Activated CD8-positive, alpha-beta memory T cell treated with anti-CD3 and anti-CD28 coated beads for 1 hour (primary cell): ENCODE measurements at regions not wholly inside any gene's neighbourhood (a gene's known extent, or its start where the extent isn't known, plus 50 kb on each side); places are given as distances from the start of the nearest gene placed in this dataset.
"Not testable (repeated sequence)": the region's sequence is repeated elsewhere in the genome, so short reads cannot be mapped to it uniquely, and the experiment has no call there.

Experiments used
- DNase-seq, 2 donors: peaks; one replicate each; pipeline ENCODE4 v3.0.0-alpha.2; 2020; ENCODE audit warnings: low read depth in 1 of 2; ENCODE audit errors: extremely low read depth in 1 of 2

DNA sequence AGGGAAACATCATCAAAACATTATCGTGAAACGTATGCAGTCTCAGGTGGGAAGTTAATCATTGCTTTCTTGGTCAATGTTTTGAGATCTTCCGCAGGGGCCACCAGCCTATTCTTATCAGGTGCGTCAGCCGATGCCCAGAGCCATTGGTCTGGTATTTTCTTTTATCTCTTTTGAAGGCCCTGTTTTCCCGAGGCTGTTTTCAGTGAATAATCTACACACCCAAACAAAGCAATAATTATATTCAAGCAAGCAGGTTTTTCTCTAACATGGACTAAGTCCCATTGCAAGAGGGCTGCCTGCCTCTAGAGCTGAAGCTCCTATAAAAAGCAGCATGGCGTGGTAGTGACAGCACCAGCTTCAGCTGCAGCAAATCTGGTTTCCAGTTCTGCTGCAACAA lies 430.0 kb upstream of the ID2 start:
- DNase-seq: no peak

DNA sequence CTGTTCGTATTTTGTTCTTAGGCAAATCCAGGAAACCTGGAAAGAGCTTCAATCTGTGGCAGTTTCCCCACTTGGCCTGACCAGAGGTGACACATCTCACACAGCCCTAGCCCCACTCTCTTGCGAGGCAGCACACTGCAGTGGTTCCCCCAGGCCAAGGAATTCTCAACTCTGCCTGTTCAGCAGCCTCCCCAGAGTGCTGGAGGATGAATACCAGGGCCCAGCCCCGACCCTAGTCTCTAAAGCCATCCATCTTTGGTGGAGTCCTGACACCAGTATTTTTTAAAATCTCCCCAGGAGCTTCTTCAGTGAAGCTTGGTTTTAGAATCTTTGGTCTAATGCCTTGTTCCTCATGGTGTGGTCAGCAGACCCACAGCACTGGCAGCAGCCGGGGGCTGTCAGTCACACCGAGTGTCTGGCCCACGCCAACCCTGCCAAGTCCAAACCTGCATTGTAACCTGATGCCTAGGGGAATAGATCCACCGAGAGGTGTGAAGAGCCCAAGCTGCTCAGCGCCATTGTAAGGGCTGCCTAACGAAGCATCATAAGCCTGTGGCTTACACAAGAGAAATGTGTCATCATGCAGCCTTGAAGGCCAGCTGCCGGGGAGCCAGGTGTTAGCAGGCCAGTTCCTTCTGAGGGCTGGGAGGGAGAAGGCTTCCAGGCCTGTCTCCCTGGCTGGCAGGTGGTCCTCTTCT lies 428.7 kb upstream of the ID2 start:
- no peak for DNase-seq

DNA sequence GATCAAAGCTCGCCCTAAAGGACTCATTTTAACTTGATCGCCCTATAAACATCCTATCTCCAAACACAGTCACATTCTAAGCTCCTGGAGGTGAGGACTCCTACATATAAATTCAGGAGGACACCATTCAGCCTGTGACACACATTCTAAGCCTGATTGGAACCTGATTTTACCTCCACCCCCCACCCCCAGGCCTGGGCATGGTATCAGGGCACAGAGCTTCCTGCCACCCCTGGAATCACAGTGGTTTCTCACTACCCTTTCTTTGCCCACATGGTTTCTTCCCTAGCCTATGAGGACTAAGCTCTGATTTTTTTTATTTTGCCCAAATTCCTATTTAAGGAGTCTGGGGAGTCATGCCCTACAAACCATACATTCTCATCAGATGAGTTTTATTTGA lies 428.1 kb upstream of the ID2 start:
- no peak for DNase-seq

DNA sequence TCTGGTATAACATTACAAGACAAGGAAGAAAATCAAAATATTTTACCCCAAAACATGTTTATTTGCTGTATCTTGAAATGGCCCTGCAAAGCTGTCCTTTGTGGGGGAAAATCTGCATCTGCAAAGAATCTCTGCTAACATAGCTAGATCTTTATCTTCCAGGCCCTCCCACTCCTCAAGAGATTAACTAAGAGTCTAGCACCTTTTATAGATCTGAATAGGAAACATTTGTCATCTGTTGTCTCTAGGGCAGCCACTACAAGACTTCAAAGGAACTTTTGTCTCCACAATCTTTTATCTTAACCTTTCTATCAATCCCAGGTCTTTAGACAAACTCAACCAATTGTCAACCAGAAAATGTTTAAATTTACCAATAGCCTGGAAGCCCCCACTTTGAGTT lies 427.6 kb upstream of the ID2 start:
- not testable (repeated sequence) for DNase-seq

DNA sequence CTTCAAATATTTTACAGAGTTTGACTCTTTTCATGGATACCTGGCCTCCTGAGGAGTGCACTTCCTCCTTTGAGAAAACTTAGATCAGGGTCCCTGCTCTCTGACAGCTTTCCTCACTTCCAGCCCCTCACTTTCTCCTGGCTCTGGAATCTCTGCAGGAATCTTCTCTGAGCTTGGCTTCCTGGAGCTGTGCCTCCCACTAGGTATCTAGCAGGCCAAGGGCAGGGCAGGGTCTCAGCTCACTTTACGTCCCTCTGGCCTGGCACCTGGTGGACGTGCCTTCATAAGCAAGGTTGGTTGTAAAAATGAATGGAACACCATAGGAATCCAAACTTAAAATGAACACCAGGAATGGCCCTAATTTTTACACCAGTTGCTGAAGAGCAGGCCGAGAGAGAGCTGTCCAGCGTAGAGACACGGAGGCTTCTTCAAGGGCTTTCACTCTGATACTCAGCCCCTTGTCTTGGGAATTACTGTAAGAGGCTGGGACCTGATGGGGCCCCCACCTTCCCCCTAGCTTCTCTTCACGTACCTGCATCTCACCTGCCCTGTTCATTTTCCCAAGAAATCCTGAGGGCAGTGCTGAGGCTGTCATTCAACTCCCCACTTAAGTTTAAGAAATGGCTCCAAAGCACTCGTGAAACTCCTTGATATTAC lies 426.9 kb upstream of the ID2 start:
- DNase-seq: no peak

DNA sequence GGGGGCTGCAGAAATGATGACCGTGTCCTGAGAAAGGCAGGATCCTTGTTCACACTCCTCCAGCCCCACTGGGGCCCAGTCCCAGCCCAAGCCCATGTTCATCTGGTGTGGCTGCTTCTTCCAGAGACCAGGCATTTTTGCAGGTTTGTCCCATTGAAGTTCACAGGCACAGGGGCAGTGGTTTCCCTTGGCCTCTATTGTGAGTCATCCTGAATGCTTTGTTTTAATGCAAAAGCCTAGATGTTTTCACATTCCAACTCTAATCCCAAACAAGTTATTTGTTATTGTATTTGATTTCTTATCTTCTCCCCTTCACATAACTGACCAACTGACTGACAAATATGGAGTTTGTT lies 426.4 kb upstream of the ID2 start:
- DNase-seq: no peak

DNA sequence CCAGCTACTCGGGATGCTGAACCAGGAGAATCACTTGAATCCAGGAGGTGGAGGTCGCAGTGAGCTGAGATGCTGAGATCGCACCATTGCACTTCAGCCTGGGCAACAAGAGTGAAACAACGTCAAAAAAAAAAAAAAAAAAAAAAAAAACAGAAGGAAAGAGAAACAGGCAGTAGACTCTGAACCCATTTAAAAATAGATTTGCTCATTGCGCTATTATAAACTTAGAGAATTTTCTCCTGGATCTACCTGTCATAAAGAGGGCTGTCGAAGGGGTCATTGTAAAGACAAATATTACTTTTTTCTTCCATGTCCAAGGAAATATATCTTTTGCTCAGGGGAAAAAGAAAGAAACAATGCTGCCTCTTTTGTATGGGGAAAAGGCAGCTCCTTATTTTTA lies 425.0 kb upstream of the ID2 start:
- no peak for DNase-seq

DNA sequence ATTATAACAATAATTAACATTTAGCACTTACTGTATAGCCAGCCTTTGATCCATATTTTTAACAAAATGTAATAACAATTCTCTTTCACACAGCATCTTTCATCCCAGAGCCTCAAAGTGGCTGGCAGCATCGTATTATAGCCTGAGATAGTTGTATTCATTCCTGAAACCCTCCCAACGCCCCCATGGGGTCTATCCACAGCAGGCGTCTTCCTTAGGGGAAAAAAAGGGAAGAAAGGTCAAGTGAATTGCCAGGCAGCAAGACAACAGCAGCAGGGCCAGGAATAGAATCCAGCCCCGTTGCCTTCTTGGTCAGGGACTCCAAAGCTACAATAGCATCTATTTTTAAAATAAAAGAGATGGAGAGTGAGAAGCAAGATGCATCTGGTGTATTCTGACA lies 424.4 kb upstream of the ID2 start:
- DNase-seq: no peak

DNA sequence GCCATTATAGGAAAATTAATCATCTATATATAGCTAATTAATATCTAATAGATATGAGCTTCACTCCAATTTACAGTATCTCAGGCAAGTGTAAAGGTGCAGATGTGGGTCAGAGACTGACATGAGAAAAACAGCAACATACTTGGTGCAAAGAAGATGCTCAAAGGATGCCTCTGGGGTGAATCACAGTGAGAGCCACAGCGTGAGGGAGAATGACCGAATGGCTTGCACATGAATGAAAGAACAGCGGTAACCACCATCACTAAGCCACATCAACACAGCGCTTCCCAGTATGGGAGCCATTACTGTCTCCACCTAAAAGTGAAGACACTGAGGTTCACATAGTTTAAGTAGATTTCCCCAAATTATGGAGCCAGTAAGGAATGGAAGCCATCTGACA lies 423.4 kb upstream of the ID2 start:
- no peak for DNase-seq

DNA sequence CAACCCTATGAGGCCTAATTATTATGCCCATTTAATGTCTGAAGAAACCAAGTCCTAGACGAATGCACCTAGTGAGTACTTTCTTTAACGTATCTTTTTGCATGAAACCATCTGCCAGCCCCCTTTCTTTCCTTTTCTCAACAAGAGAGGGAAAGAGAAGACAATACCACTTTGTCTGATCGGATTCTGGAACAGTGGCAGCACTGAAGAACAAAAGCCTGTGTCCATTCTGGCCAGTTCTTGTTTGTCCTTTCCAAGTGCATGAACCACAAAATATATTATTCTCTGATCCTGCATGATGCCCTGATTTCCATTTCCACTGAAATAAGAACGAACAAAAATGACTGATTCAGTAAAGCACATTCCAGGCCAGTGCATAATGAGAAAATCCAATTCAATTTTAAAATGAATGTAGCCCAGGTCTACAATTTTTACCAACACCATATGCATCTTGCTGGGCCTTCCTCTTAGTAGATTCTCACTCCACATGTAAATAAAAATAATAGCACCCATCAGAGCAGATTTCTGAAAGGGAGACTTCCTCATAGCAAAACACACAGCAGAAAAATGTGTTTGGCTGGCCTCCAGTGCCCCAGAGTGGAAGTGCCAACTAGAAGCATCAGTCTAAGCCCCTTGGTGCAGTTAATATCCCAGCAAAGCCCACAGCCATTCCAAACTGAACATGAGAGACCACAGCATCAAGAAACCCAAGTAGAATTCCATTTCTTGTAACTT lies 422.6 kb upstream of the ID2 start:
- DNase-seq: no peak

DNA sequence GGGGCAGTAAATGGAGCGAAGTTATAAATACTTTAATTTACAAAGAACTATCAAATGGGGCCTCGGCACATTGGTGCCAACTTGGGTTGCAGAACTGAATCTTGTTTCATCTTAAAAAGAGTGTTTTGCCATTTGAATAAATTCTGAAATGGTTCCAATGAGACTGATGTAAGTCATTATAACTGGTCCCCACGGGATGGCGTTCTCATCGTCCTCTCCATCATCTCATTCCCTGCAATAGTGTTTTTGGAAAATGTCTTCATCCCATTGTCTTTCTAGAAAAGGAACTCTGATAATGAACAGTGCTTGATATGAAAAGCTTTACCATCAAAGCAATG lies 422.0 kb upstream of the ID2 start:
- DNase-seq: no peak

DNA sequence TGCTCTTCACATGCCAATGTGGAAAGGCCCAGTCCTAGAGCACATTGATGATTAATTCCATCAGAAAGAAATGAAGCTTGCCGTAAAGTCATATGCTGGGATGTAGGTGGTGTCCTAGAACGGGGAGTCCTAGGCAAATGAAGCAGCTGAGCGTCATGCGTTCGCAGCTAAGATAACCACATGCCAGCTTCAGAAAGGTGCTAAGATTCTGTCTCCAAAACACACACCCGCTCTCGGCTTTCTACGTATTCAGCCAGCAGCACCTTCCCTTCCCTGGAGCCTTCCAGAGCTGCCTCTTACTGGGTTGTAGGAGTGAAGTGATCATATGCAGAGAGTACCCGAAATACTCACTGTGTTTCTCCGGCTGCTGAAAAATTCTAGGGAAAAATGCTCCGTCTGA lies 421.6 kb upstream of the ID2 start:
- no peak for DNase-seq

DNA sequence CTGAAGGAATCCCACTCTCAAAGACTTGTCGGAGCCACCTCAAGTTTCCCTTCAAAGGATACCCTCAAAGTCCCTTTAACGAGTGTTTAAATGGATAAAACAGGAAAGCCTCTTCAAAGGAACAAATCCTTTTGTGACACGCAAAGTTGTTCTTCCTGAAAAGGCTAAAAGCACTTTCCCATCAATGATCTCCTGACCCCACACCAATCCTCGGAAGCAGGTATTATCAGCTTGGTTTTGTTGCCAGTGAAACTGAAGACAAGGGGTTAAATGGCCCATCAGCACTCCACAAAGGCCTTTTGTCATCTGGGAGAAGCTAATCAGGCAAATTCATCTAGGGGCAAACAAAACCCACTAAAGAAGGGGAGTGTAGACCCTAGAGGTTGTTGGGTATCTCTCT lies 418.0 kb upstream of the ID2 start:
- DNase-seq: no peak

DNA sequence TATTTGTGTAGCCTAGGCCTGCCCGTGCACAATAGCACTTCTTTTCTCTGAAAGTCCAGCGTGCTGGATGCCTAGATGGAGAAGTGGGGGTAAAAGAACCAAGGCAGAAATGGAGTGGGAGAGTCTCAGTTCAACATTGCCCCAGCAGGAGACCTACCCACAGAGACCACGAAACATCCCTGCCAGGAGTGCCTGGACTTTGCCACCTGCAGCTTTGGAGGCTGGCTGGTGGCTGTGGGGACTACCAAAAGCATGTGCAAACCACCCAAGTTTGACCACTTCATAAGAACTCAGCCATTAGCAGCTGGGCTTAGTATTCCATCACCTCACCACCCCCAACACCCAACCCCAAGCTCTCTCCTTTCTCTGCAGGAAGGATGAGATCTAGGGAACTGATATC lies 416.9 kb upstream of the ID2 start:
- DNase-seq: no peak

DNA sequence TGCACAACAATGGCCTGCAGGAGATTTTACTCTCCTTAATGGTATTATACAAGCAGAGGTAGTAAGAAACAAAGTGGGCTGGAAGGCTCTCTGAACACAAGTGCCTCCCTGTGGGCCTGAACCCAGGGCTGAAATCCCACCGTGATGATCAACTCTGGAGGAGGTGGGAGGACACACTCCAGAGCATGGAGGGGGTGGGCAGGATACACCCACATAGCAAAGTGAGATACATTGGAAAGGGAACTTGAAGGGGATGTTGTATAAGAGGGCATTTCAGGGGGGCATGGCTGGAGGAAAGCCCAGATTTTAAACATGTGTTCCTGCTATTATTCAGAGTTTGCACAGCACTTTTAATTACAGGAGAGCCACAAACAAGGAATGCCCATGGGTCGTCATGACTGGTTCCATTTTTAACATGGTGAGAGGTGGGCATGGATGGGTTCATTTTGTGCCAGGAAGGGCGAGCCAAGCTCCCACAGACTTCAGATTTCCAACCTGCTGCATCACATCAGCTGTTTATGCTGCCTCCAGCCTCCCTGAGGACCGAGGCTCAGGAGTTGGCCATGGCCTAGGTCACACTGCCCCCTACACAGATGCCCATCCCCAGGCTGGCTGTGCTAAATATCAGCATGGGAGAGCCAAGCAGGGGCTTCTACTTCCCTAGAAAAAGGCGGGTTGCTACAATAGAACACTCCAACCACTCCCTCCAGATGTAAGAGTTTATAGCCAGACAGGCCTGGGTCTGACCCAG lies 416.2 kb upstream of the ID2 start:
- no peak for DNase-seq

DNA sequence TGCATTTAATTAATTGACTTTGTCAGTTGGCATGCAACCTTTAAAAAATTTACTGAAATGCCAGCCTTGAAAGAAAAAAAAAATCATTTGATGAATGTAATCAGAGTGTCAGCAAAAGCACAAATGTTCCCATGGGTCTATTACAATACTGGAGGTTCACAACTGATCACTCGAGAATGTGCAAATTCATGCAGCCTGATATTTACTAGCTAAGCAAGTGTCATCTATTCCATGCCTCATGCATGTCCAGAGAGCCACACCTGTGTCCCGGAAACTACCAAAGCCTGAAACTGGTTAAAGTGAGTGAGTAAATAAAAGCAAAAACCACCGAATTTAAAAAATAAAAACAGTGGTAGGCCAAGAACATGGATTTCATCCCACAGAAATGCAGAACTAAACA lies 415.3 kb upstream of the ID2 start:
- DNase-seq: no peak

DNA sequence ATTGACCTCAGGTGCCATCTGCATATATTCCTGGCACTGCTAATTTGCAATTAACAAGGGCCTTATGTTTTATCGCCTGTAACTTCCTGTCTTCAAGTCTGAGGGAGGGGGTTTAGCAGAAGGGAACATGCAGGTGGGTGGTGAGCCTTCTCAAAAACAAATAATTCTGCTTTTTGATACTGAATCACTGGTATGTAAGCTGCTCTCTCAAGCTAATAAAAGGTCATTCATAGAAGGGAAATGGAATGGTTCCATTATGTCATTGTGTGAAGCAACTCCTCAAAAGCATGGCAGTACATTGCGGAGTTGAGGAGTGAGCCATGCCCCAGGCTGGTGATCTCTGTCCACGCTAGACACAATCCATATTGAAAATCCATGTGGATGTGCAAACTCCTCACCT lies 414.8 kb upstream of the ID2 start:
- DNase-seq: no peak

DNA sequence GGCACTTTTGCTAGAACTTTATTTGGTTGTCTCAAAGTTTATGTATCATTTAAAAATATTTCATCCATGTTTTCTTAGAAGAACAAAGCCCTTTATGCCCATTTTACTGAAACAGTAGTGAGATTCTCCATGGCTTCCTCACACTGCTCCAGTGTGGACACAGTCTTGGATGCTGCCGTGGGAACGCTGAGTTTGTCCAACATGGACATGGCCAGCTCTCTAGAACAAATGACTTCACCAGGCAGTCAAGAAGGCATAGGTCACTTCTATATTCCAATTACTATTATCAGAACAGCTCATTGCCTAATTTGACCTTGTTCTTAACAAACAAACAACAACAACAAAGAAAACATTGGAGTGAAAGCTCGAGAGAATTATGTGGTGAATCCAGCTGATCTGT lies 414.1 kb upstream of the ID2 start:
- DNase-seq: no peak

DNA sequence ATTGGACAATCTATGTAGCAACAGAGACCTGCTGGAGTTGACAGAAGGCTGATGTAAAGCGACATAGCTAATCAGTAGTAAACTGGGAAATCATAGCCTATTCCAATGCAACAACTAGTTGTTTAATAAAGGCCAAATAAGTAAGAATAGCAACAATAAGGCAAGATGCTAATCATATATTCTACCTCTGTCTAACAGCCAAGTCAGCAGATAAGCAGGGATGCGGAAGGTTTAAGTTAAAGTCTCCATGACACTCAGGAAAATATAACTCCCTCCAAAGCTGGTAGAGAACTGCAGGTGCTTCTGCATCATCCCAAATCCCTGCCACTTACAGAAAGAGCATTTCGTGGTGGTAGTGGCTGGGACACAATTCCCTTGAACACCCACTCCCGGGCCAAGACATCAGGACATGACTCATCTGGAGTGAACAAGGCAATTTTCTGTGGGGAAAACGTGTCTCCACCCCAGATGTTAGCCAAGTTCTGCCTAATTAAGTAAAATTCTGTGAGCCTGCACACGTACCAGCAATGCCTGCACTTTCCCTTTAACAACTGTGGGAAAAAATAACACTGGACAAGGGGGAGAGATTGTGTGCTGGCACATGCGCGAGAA lies 413.6 kb upstream of the ID2 start:
- DNase-seq: no peak

DNA sequence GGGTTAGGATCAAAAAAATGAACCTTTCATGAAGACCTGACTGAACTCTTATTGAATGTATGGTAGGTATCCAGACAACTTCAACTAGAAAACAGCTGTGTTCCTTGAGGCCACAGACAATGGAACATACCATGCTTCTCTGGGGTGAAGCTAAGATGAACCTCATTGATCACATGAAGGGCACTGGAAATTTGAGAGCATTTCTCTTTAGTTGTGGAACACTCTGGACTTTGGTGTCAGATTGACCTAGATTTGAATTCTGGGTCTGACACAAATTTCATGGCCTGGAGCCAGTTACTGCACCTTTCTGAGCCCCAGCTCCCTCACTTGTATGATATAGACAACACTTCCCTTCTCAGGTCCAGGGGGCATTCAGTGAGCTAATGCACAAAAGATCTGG lies 411.2 kb upstream of the ID2 start:
- no peak for DNase-seq

DNA sequence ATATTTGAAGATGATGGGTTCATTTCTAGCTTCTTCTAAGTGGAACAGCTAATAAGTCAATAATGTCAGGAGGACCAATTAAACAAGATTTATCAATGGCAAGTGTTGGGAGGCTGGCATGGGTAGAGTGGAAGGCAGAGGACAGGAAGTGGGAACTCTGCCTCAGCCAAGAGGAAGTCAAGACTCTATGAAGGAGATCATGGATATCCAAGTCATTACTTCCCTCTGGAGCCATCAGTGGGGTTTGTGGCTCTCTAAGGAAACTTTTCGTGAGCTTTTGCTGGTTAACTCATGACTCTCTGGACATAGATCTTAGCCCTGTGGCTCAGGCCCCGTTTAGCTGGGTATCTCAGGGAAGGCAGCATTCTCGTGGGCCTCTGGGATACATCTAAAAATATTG lies 410.4 kb upstream of the ID2 start:
- DNase-seq: no peak
